H9 (cell line): ENCODE measurements at regions not wholly inside any gene's neighbourhood (a gene's known extent, or its start where the extent isn't known, plus 50 kb on each side); places are given as distances from the start of the nearest gene placed in this dataset.

ENCODE experiments used
- DNase-seq: peaks from one replicate; pipeline ENCODE4 v3.0.0-alpha.2; 2017
- H2AFZ ChIP-seq: one replicate; pipeline ENCODE4 v1.6.1; 2013; ENCODE audit warnings: mild to moderate bottlenecking, low read length, control low read depth, moderate library complexity
- H2AK5ac ChIP-seq: 2 replicates; pipeline ENCODE4 v1.6.1; 2013; ENCODE audit warnings: low read length, control low read depth, mixed read lengths; ENCODE audit not compliant: insufficient read length
- H2BK120ac ChIP-seq: one replicate; pipeline ENCODE4 v1.6.1; 2013; ENCODE audit warnings: low read depth, mild to moderate bottlenecking, low read length, control low read depth, inconsistent platforms; ENCODE audit not compliant: poor library complexity, severe bottlenecking
- H2BK12ac ChIP-seq: 2 replicates; pipeline ENCODE4 v1.6.1; 2013; ENCODE audit warnings: low read length, control low read depth, mixed read lengths, low read depth; ENCODE audit not compliant: insufficient read length
- H2BK15ac ChIP-seq: 2 replicates; pipeline ENCODE4 v1.6.1; 2013; ENCODE audit warnings: low read depth, low read length, control low read depth
- H2BK20ac ChIP-seq: one replicate; pipeline ENCODE4 v1.6.1; 2013; ENCODE audit warnings: low read depth, mild to moderate bottlenecking, low read length, control low read depth, inconsistent platforms; ENCODE audit not compliant: poor library complexity, severe bottlenecking
- H2BK5ac ChIP-seq: 2 replicates; pipeline ENCODE4 v1.6.1; 2013; ENCODE audit warnings: low read length, control low read depth, mixed read lengths; ENCODE audit not compliant: insufficient read length
- H3K14ac ChIP-seq: 2 replicates; pipeline ENCODE4 v1.6.1; 2013; ENCODE audit warnings: low read length, control low read depth; ENCODE audit not compliant: insufficient read depth
- H3K18ac ChIP-seq: 2 replicates; pipeline ENCODE4 v1.6.1; 2013; ENCODE audit warnings: low read depth, mild to moderate bottlenecking, mixed read lengths, low read length, control low read depth; ENCODE audit not compliant: insufficient read length
- H3K23ac ChIP-seq: 2 replicates; pipeline ENCODE4 v1.6.1; 2013; ENCODE audit warnings: low read length, control low read depth, mixed read lengths, low read depth; ENCODE audit not compliant: insufficient read length
- H3K23me2 ChIP-seq: 2 replicates; pipeline ENCODE4 v1.6.1; 2013; ENCODE audit warnings: low read depth, mild to moderate bottlenecking, mixed read lengths, low read length, control low read depth; ENCODE audit not compliant: insufficient read length, poor library complexity, severe bottlenecking
- H3K27ac ChIP-seq: 2 replicates; pipeline ENCODE4 v1.5.1; 2013; ENCODE audit warnings: low read length, control low read depth, mixed read lengths, low read depth; ENCODE audit not compliant: insufficient read length
- H3K27me3 ChIP-seq: 2 replicates; pipeline ENCODE4 v1.6.1; 2013; ENCODE audit warnings: low read length, control low read depth, inconsistent platforms; ENCODE audit not compliant: insufficient read depth
- H3K4ac ChIP-seq: 2 replicates; pipeline ENCODE4 v1.6.1; 2013; ENCODE audit warnings: low read depth, mild to moderate bottlenecking, control low read depth, inconsistent platforms, low read length, moderate library complexity
- H3K4me1 ChIP-seq: 2 replicates; pipeline ENCODE4 v1.6.1; 2013; ENCODE audit warnings: low read length, control low read depth, inconsistent platforms; ENCODE audit not compliant: insufficient read depth
- H3K4me2 ChIP-seq: 2 replicates; pipeline ENCODE4 v1.6.1; 2013; ENCODE audit warnings: low read length, control low read depth, mixed read lengths; ENCODE audit not compliant: insufficient read length, insufficient read depth
- H3K56ac ChIP-seq: 2 replicates; pipeline ENCODE4 v1.6.1; 2013; ENCODE audit warnings: low read depth, mild to moderate bottlenecking, mixed read lengths, low read length, control low read depth; ENCODE audit not compliant: insufficient read length
- H3K79me1 ChIP-seq: 2 replicates; pipeline ENCODE4 v1.6.1; 2013; ENCODE audit warnings: low read depth, mild to moderate bottlenecking, moderate library complexity, low read length, control low read depth, inconsistent platforms; ENCODE audit not compliant: insufficient read depth, poor library complexity, severe bottlenecking
- H3K79me2 ChIP-seq: 2 replicates; pipeline ENCODE4 v1.6.1; 2013; ENCODE audit warnings: low read length, control low read depth, inconsistent platforms; ENCODE audit not compliant: insufficient read depth
- H3K9ac ChIP-seq: 2 replicates; pipeline ENCODE4 v1.6.1; 2013; ENCODE audit warnings: low read length, control low read depth, mixed read lengths; ENCODE audit not compliant: insufficient read length; ENCODE audit errors: extremely low read depth
- H3K9me3 ChIP-seq: one replicate; pipeline ENCODE4 v1.6.1; 2013; ENCODE audit warnings: low read depth, low read length, inconsistent platforms; ENCODE audit not compliant: control insufficient read depth
- H3T11ph ChIP-seq: one replicate; pipeline ENCODE4 v1.6.1; 2013; ENCODE audit warnings: mild to moderate bottlenecking, low read length, control low read depth, inconsistent platforms
- H4K20me1 ChIP-seq: one replicate; pipeline ENCODE4 v1.6.1; 2013; ENCODE audit not compliant: control insufficient read depth, insufficient read length, insufficient read depth
- H4K5ac ChIP-seq: 2 replicates; pipeline ENCODE4 v1.6.1; 2013; ENCODE audit warnings: low read depth, mild to moderate bottlenecking, mixed read lengths, low read length, control low read depth; ENCODE audit not compliant: insufficient read length
- H4K8ac ChIP-seq: replicated peaks from 2 replicates; pipeline ENCODE4 v1.6.1; 2013; ENCODE audit warnings: low read length, control low read depth, mixed read lengths, low read depth; ENCODE audit not compliant: insufficient read length
- H4K91ac ChIP-seq: 2 replicates; pipeline ENCODE4 v1.6.1; 2013; ENCODE audit warnings: low read depth, mild to moderate bottlenecking, moderate library complexity, mixed read lengths, low read length, control low read depth; ENCODE audit not compliant: insufficient read length
- H3K27ac Mint-ChIP-seq, 3 experiments: 2 replicates in 2 of 3; 3 replicates in 1 of 3; pipeline ENCODE4 v1.8.0; 2020 to 2021; ENCODE audit warnings: mixed read lengths in 3 of 3, mild to moderate bottlenecking in 1 of 3, moderate library complexity in 1 of 3
- H3K27me3 Mint-ChIP-seq: 2 replicates; pipeline ENCODE4 v1.8.0; 2021; ENCODE audit warnings: low read depth, mild to moderate bottlenecking, moderate library complexity, mixed read lengths
- H3K36me3 Mint-ChIP-seq, 3 experiments: 2 replicates in 2 of 3; 3 replicates in 1 of 3; pipeline ENCODE4 v1.8.0; 2020 to 2021; ENCODE audit warnings: low read depth in 3 of 3, mixed read lengths in 3 of 3; ENCODE audit not compliant: insufficient read depth in 1 of 3
- H3K4me1 Mint-ChIP-seq, 2 experiments: 2 replicates each; pipeline ENCODE4 v1.8.0; 2020; ENCODE audit warnings: mixed read lengths in 2 of 2
- H3K4me3 Mint-ChIP-seq, 2 experiments: 2 replicates in 1 of 2; 3 replicates in 1 of 2; pipeline ENCODE4 v1.8.0; 2020 to 2021; ENCODE audit warnings: mild to moderate bottlenecking in 2 of 2, mixed read lengths in 2 of 2, moderate library complexity in 1 of 2
- H3K9me3 Mint-ChIP-seq, 2 experiments: 2 replicates in 1 of 2; 3 replicates in 1 of 2; pipeline ENCODE4 v1.8.0; 2020; ENCODE audit warnings: mild to moderate bottlenecking in 2 of 2, mixed read lengths in 2 of 2, moderate library complexity in 1 of 2
- CTCF ChIP-seq: fragments of 200-600 bp; sonication (generic); conservative IDR thresholded peaks from 3 replicates; pipeline ENCODE4 v1.8.0; 2021; ENCODE audit warnings: antibody characterized with exemption, mild to moderate bottlenecking
- WGBS: extraction: QIAGEN DNeasy Blood & Tissue Kit; methylation state at CpG from one replicate; pipeline ENCODE4 v1.1.7; 2013; ENCODE audit warnings: missing lambda C conversion rate, low lambda C conversion rate, mixed read lengths; ENCODE audit not compliant: insufficient read length; ENCODE audit errors: extremely low coverage; 5-methylcytosine and 5-hydroxymethylcytosine counted together

- Histone ChIP-seq H2AK5ac (no peak overlapping the region), H3K27ac (no peak overlapping the region), H3K9me3 (no peaks in the 10 kb centered on the region), H2BK12ac (no peak overlapping the region), H3K79me2 (no peaks in the 10 kb centered on the region), H4K91ac (no peak overlapping the region), H4K8ac (no peak overlapping the region), H3K18ac (no peak overlapping the region), H3K4me2 (no peak overlapping the region), H3T11ph (no peak overlapping the region), H3K23ac (no peak overlapping the region), H4K5ac (no peak overlapping the region), H3K79me1 (no peaks in the 10 kb centered on the region), H3K27me3 (no peaks in the 10 kb centered on the region), H2AFZ (no peak overlapping the region), H3K23me2 (no peaks in the 10 kb centered on the region), H3K4me1 (no peaks in the 10 kb centered on the region), H2BK120ac (no peak overlapping the region), H3K9ac (no peak overlapping the region), H2BK20ac (no peak overlapping the region), H3K56ac (no peak overlapping the region), H4K20me1 (no peaks in the 10 kb centered on the region), H2BK15ac (no peak overlapping the region), H3K14ac (no peak overlapping the region), H2BK5ac (no peak overlapping the region), H3K4ac (no peak overlapping the region)
- TF ChIP-seq CTCF: no peak
- DNase-seq: no peak
- Mint-ChIP-seq H3K27me3 (peaks cover 4% of the 10 kb centered on the region; the same call in 1 of the 2 replicates), H3K9me3 (no peaks in the 10 kb centered on the region; a peak in 1 of 5 replicates), H3K36me3 (no peaks in the 10 kb centered on the region), H3K27ac (no peak overlapping the region), H3K4me1 (peaks cover 4% of the 10 kb centered on the region in 2 experiments; a peak in 3 of 4 replicates), H3K4me3 (no peak overlapping the region)
- no CpG with 5 or more reads among the region's 1 CpG for WGBS
Measured at GRCh38 chr3:135779024-135779423, 186.5 kb upstream of the PPP2R3A start.
